B cell (primary cell): ENCODE measurements at regions not wholly inside any gene's neighbourhood (a gene's known extent, or its start where the extent isn't known, plus 50 kb on each side); places are given as distances from the start of the nearest gene placed in this dataset.

Source experiments
- CTCF ChIP-seq: fragments of 200-600 bp; IDR thresholded peaks from one replicate; pipeline ENCODE4 v1.8.0; 2022; ENCODE audit warnings: antibody characterized with exemption, mild to moderate bottlenecking
- EZH2 ChIP-seq: IDR thresholded peaks from 2 replicates; pipeline ENCODE4 v1.6.1; 2012; ENCODE audit warnings: borderline replicate concordance, low read depth, mild to moderate bottlenecking, moderate library complexity, low read length; ENCODE audit not compliant: insufficient read depth, poor library complexity, severe bottlenecking

- TF ChIP-seq CTCF = no peak
- TF ChIP-seq EZH2 = no peak
Observed at GRCh38 chr1:29517251-29518086, 281.1 kb downstream of the PTPRU start.
